ENCODE measurements at regions not wholly inside any gene's neighbourhood (a gene's known extent, or its start where the extent isn't known, plus 50 kb on each side); places are given as distances from the start of the nearest gene placed in this dataset.

- no peak overlapping the region for H3K27ac ChIP-seq
- no peak for TF ChIP-seq CTCF (conservative IDR thresholded peaks at IDR 0.05)
Measured at GRCh38 chr13:73240193-73240592, 181.4 kb downstream of the KLF5 start.

- no peak overlapping the region for H3K27ac ChIP-seq
- TF ChIP-seq CTCF (conservative IDR thresholded peaks at IDR 0.05): no peak
Measured at GRCh38 chr13:73235385-73235784, 176.6 kb downstream of the KLF5 start.

GRCh38 chr13:73231471-73231870 is 172.7 kb downstream of the KLF5 start:
- no peak for TF ChIP-seq CTCF (conservative IDR thresholded peaks at IDR 0.05)
- no peak overlapping the region for H3K27ac ChIP-seq

GRCh38 chr13:73230716-73231115 is 171.9 kb downstream of the KLF5 start:
- no peak overlapping the region for H3K27ac ChIP-seq
- TF ChIP-seq CTCF (conservative IDR thresholded peaks at IDR 0.05): no peak

- TF ChIP-seq CTCF (conservative IDR thresholded peaks at IDR 0.05): no peak
- H3K27ac ChIP-seq: no peak overlapping the region
Measured at GRCh38 chr13:73228546-73228945, 169.7 kb downstream of the KLF5 start.

GRCh38 chr13:73225990-73226389 is 167.2 kb downstream of the KLF5 start:
- no peak for TF ChIP-seq CTCF (conservative IDR thresholded peaks at IDR 0.05)

GRCh38 chr13:73224703-73225102 is 165.9 kb downstream of the KLF5 start:
- no peak for TF ChIP-seq CTCF (conservative IDR thresholded peaks at IDR 0.05)
- H3K27ac ChIP-seq: no peak overlapping the region

More at GRCh38 chr13:73225990-73226389, 167.2 kb downstream of the KLF5 start:
- no peak overlapping the region for H3K27ac ChIP-seq

GRCh38 chr13:73223372-73223781 is 164.6 kb downstream of the KLF5 start:
- no peak overlapping the region for H3K27ac ChIP-seq
- TF ChIP-seq CTCF (conservative IDR thresholded peaks at IDR 0.05): no peak
